Stimulated activated CD8-positive, alpha-beta memory T cell treated with anti-CD3 and anti-CD28 coated beads, Interleukin-7, amount 100 ng/mL, for 48 hours (primary cell): ENCODE measurements at regions not wholly inside any gene's neighbourhood (a gene's known extent, or its start where the extent isn't known, plus 50 kb on each side); places are given as distances from the start of the nearest gene placed in this dataset.
"Not testable (repeated sequence)": the region's sequence is repeated elsewhere in the genome, so short reads cannot be mapped to it uniquely, and the experiment has no call there.

Experiments
- DNase-seq, 2 donors: peaks; one replicate each; pipeline ENCODE4 v3.0.0-alpha.2; 2020; ENCODE audit warnings: low read depth in 1 of 2; ENCODE audit errors: extremely low read depth in 1 of 2

DNA sequence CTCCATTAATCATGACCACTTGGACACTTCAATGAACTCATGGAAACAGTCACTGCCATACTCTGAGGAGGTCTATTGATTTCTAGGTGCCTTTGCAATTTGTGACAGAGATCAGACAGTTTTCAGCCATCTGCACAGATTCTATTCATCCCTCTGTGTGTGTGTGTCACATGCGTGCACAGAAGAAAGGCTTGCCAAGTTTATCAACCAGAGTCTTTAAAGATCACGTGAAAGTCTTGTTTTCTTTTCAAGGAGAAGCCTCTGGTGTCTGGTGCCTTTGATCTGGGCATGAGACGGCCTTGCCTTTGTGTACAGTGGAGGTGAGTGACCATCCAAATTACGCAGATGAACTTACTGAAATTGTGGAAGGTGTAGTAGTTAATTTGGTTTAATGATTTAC is 164.2 kb downstream of the VAPA start:
- DNase-seq = no peak

DNA sequence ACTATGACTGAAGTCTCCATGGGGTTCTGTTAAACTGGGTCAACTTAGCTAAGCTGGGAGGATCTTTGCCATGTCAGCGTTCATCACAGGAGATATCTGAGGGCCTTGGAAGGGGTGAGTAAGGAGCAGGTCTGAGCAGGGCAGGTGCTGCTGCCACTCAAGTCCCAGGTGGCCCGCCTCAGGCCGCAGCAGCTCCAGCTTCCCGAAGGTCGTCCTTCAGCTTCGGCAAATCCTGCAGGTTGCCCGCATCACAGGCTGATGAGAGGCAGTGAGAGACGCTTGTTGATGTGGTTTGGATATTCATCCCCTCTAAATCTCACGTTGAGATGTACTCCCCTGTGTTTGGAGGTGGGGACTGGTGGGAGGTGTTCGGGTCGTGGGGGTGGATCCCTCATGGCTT is 166.6 kb downstream of the VAPA start:
- DNase-seq = no peak

DNA sequence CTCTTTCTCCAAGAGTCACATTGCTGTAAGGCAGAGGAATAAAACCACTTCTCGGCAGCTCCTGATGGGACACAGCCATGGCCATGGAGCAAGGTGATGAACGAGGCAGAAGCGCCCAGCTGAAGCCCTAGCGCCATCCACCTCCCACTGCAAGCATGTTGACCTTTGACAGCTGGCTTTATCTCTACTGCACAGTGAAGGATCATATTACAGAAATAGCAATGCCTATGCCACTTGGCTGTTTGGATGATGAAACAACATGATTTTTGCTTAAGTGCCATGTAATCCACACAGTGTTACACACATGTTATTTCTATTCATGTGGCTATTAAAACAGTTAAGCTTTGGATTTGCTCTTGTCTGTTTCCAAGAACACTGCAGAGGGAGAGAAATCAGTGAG is 167.7 kb downstream of the VAPA start:
- DNase-seq = no peak

- DNase-seq = no peak
These were observed 171.6 kb downstream of the VAPA start for GRCh38 chr18:10085416-10085815.

DNA sequence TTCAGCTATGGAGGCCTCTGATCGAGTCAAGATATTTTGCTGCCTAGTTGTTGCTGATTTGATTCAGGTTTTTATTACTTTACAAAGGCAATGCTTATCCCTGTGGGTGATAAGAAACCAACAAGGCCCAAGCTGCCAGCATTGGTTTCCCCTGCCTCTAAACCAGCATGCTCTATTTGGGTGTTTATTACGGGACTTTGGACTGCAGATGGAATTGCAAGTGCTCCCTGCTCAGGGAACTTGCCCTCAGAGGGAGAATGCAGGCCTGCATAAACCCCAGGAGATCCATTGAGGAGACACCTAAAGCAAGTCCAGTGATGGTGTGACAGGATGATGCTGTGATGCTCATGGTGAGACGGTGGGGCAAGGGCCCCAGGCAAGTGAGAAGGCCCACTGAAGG is 172.1 kb downstream of the VAPA start:
- no peak for DNase-seq

GRCh38 chr18:10086458-10087210 is 172.8 kb downstream of the VAPA start:
- DNase-seq = no peak

DNA sequence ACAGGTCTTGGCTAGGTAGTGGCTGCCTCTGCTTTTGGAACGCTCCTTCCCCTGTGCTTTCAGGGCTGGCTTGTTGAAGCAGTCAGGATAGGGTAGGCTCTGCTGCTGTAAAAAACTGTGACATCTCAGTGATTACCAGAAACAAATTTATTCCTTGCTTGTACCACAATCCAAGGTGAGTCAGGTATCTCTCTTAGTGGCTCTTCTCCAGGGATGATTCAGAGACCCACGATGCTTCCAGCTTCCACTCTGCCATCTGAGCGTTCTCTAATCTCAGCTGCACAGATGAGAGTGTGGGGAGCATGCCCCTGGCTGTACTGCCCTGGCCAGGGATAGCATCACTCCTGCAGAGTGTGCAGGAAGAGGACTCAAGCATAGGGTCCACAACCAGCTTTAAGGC is 174.9 kb downstream of the VAPA start:
- no peak for DNase-seq

DNA sequence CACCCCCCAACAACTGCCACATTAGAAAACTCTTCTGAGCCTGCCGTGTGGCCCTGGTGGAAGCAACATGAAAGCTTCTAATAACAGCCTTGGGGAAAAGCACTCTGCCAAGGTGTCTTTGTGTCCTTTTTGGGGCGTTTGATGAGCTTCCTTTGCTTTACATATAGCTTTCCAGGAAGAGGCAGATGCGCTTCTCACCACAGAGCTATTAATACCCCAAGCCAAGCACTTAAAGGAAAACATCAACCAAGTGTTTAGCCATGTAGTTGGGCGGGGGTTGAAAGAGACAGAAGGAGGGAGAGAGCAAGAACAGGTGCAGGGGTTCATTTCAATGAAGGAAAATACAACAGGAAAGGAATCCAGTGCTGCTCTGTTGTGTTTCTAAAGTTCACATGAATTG is 176.1 kb downstream of the VAPA start:
- DNase-seq = no peak

DNA sequence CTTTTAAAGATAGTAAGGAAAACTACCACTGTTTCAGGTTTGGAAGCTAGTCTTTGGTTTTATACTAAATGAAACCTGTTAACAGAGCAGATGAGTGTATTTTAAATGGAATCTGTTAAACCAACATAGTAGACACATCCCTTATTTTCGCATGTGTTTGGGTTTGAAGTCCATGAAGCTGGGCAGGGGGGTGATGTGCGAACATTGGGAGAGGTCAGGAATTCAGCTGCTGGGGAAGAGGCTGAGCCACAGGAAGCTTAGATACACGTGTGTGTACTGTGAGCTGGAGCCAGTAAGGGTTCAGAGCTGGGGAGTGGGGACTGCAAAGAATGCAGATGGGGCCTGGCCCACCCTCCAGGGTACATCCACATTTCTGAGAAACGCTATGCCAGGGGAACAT is 176.9 kb downstream of the VAPA start:
- DNase-seq = no peak

DNA sequence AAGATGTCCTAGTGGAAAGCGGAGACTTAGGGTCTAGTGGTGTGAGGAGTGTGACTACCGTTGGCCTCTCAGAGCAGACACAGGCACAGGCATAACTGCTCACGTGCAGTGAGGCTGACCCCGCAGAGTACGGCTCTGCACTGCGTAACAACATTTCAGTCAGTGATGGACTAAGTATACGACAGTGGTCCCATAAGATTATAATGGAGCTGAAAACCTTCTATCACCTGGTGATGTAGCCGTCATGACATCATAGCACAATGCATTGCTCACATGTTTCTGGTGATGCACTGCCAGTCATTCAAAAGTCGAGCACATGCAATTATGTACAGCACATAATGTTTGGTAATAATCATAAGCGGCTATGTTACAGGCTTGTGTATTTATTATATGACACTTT is 179.6 kb downstream of the VAPA start:
- DNase-seq = no peak

- DNase-seq = no peak
These were observed 180.3 kb downstream of the VAPA start for GRCh38 chr18:10094154-10094553.

DNA sequence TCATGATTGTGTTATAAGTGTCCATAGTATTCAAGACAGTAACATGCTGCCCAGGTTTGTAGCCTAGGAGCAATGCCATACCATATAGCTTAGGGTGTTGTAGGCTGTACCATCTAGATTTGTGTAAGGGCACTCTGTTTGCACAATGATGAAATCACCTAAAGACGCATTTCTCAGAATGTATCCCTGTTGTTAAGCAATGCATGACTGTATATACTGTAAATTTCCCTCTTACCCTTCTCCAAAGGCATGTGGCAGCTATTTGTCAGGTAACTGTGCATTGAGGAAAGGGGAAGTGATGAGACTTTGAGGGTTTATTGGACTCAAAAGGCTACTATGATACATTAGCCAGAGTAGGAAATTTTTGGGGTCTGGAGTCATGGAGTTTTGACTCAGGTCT is 180.8 kb downstream of the VAPA start:
- no peak for DNase-seq

DNA sequence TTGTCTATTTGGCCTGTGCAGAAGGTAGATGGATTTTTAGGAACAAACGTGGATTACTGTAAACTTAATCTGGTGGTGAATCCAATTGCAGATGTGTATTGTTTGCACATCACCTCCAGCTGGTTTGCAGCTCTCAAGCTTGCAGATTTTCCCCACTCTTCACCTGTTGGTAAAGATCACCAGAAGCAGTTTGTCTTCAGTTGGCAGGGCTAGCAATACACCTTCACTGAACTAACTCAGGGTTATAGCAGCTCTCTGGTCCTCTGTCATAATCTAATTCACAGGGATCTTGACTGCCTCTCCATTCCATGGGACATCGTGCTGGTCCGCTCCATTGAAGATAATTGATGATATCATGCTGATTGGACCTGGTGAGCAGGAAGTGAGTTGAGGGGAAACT is 181.5 kb downstream of the VAPA start:
- DNase-seq = no peak

DNA sequence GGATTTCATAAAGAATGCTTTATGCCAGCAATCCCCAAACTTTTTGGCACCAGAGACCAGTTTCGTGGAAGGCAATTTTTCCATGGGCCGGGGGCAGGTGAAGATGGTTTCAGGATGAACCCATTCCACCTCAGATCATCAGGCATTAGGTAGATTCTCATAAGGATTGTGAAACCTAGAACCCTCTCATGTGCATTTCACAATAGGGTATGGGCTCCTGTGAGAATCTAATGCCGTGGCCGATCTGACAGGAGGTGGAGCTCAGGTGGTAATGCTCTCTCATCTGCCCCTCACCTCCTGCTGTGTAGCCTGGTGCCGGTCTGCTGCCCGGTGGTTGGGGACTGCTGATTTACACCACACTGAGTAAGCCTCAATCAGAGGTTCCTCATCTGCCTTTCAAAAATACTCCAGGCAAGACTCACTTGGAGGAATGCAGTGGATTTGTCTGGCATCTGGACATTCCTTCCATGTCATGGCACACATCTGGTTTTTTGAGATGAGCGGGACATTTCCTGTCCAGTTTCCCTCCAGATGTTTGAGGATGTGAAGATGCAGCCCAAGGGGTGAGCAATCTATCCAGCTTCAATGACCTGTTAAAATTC is 185.8 kb downstream of the VAPA start:
- DNase-seq = no peak

DNA sequence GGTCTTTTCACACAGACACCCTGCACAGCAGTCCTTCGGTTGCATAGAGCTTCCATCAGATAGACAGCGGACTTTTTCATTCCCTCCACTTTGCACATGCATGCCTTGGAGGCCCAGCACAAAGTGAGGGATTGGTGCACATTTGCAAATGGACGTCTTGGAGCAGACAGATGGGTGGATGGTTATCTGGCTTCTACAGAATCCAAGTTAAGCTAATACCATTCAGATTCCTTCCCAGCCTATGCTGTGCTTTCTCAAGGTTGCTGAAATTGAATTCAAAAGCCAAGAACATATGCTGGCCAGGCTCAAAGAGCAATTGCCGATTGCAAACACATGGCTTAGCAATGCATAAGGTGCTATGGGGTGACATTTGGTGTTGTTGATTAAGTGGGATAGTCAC is 186.4 kb downstream of the VAPA start:
- DNase-seq = no peak

GRCh38 chr18:10100941-10101701 is 187.3 kb downstream of the VAPA start:
- DNase-seq = no peak

GRCh38 chr18:10101729-10102128 is 187.9 kb downstream of the VAPA start:
- no peak for DNase-seq

DNA sequence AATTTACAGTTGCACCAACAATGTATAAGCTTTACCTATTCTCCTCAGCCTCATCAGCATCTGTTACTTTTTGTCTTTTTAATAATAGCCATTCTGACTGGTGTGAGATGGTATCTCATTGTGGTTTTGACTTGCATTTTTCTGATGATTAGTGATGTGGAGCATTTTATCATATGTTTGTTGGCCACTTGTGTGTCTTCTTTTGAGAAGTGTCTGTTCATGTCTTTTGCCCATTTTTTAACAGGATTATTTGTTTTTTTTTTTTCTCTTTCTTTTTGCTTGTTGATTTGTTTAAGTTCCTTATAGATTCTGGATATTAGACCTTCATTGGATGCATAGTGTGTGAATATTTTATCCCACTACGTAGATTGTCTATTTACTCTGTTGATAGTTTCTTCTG is 191.3 kb downstream of the VAPA start:
- not testable (repeated sequence) for DNase-seq

GRCh38 chr18:10111191-10111590 is 197.4 kb downstream of the VAPA start:
- no peak for DNase-seq

DNA sequence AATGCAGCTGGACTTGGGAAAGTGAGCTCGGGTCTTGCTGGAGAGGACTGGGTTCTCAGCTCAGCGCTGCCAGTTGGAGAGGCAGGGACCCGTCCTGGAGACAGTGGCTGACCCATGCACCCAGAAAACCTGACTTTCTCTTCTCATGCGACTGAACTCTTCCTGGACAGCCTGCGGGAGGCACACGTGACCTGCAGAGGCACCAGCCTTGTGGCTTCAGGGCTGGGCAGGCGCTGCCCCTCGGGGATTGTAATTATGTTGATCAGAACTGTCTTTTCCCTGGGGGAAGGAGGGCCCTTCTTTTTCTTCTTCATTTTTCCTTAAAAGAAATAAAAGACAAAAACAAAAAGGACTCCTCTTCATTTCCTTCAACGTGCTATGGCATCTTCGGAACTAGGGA is 198.1 kb downstream of the VAPA start:
- no peak for DNase-seq

- no peak for DNase-seq
These were observed 199.6 kb downstream of the VAPA start for GRCh38 chr18:10113121-10114022.
